ENCODE measurements at regions not wholly inside any gene's neighbourhood (a gene's known extent, or its start where the extent isn't known, plus 50 kb on each side); places are given as distances from the start of the nearest gene placed in this dataset.
"Not testable (repeated sequence)": the region's sequence is repeated elsewhere in the genome, so short reads cannot be mapped to it uniquely, and the experiment has no call there.

DNA sequence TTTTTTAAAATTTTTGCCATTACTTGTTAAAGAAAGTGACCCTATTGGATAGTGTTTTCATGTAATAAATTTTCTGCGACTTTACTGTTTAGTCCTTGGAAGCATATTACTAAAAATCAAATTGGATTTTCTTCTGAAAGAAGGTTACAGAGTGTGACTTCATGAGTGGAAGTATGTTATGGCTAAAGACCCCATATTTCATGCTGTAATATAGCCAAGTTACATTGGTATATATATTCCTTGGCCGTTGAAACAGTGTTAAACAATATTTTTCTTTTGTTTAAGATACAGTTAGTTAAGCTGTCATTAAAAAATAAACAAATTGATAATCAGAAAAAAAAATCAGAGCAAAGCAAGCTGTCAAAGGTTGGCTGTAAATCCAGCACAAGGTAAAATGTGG is 541.7 kb downstream of the TTLL7 start:
- H3K79me2 ChIP-seq; H2AFZ ChIP-seq; H3K4me1 ChIP-seq; H3K36me3 ChIP-seq (ENCODE audit: control insufficient read depth, insufficient read depth, low read length); H3K27me3 ChIP-seq (ENCODE audit: control insufficient read depth, insufficient read depth, low read length); H3K4me3 ChIP-seq (ENCODE audit: low read depth, low read length); H3K9me3 ChIP-seq (ENCODE audit: control insufficient read depth, low read length); H3K9ac ChIP-seq; H3K27ac ChIP-seq; H3K4me2 ChIP-seq (ENCODE audit: low read length): not testable (repeated sequence)

DNA sequence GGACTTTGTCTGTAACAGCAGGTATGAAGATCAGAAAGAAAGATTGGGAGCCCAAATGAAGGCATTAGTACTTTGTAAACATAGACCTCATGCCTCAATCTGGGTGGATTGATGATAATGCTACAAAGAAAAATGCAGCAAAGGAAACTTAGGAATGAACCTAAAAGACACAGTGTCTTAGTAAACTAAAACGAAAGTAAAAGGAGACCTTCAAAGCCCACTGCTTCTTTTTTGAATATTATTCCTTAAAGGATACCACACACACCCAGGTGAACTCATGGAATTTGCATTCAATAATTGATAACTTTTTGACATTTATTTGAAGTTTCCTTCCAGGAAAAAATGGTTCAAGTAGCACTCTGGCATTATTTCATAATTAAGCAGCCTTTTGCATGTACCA is 543.2 kb downstream of the TTLL7 start:
- H3K9ac ChIP-seq; H3K36me3 ChIP-seq (ENCODE audit: control insufficient read depth, insufficient read depth, low read length); H3K27ac ChIP-seq; H3K9me3 ChIP-seq (ENCODE audit: control insufficient read depth, low read length); H3K4me2 ChIP-seq (ENCODE audit: low read length); H3K27me3 ChIP-seq (ENCODE audit: control insufficient read depth, insufficient read depth, low read length); H3K4me3 ChIP-seq (ENCODE audit: low read depth, low read length); H3K4me1 ChIP-seq; H3K79me2 ChIP-seq; H2AFZ ChIP-seq: not testable (repeated sequence)

DNA sequence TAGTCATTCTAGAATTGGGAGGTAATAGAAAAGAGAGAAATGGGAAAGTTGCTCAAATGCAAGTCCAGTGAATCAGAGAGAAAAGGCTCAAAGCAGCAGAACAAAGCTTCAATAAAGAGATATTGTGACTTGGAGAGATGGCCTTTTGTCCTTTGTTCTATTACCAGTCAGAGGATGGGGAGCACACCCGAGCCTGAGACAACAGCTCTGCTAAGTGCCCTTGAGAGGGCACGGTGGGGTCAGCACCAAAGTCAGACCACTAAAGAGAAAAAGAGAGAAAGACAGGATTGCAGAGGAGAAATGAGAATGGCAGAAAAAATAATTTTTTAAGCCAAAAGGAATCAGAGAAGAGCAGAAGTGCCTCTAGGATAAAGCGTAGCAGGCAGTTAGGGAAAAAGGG is 553.1 kb downstream of the TTLL7 start:
- not testable (repeated sequence) for H2AFZ ChIP-seq

DNA sequence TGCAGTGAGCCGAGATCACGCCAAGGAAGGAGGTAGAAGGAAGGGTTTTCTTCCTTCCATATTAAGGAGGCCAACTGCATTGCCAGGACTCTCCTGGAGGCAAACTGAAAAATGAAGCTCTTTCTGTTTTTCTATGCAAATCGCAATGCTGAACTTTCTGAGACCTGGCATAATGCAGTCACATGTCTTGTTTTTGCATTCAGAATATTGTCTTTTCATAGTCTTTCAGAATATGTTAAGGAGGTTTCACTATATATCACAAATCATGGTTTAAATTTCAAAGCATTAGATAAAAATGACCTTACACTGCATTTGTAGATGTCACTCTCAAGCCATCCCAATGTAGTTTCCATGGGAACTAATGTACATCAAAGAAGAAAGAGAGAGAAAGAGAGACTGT is 556.5 kb downstream of the TTLL7 start:
- not testable (repeated sequence) for H3K27me3 ChIP-seq (ENCODE audit: control insufficient read depth, insufficient read depth, low read length); H3K4me1 ChIP-seq; H3K9ac ChIP-seq; H2AFZ ChIP-seq; H3K9me3 ChIP-seq (ENCODE audit: control insufficient read depth, low read length); H3K4me2 ChIP-seq (ENCODE audit: low read length); H3K36me3 ChIP-seq (ENCODE audit: control insufficient read depth, insufficient read depth, low read length); H3K27ac ChIP-seq; H3K4me3 ChIP-seq (ENCODE audit: low read depth, low read length); H3K79me2 ChIP-seq

More for the DNA sequence above, 553.1 kb downstream of the TTLL7 start:
- not testable (repeated sequence) for H3K79me2 ChIP-seq; H3K36me3 ChIP-seq (ENCODE audit: control insufficient read depth, insufficient read depth, low read length); H3K9ac ChIP-seq; H3K9me3 ChIP-seq (ENCODE audit: control insufficient read depth, low read length); H3K4me3 ChIP-seq (ENCODE audit: low read depth, low read length); H3K27me3 ChIP-seq (ENCODE audit: control insufficient read depth, insufficient read depth, low read length); H3K27ac ChIP-seq; H3K4me2 ChIP-seq (ENCODE audit: low read length); H3K4me1 ChIP-seq

DNA sequence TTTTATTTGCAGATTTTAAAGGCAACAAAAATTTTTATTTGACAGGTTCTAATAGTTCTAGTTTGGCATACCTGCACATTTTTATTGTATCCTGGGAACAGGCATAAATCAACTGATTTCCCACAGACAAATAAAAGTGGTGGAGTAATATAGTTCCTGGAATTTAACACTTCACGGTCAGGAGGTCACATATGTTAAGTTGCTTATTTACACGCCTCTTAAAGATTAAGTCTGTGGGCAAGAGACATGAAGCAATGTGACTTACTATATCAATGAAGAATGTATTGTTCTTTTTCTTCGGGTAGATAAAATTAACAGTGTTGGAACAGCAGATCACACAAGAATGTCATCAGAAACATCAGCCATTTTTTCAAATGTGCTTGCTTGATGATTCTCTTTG is 558.3 kb downstream of the TTLL7 start:
- not testable (repeated sequence) for H3K4me1 ChIP-seq; H3K4me3 ChIP-seq (ENCODE audit: low read depth, low read length); H3K27me3 ChIP-seq (ENCODE audit: control insufficient read depth, insufficient read depth, low read length); H3K27ac ChIP-seq; H2AFZ ChIP-seq; H3K9me3 ChIP-seq (ENCODE audit: control insufficient read depth, low read length); H3K79me2 ChIP-seq; H3K4me2 ChIP-seq (ENCODE audit: low read length); H3K9ac ChIP-seq; H3K36me3 ChIP-seq (ENCODE audit: control insufficient read depth, insufficient read depth, low read length)

DNA sequence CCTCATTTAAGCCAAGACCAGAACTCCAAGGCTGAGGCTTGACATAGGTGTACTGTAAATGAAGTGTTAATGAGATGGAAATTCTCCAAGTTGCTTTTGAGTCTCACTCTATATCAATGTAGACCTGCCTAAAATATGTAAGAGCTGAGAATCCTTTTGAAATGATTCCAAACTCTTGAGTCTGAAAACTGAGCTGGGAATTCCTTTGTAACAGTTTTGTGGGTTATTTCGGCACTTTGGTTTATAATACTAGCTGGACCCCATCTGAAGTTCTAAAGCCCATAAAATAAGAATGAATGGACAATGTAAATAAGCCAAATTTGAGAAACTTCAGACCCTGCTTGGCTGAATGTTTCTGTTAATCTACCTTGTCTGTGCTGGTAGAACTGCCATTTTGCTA is 558.9 kb downstream of the TTLL7 start:
- H3K27me3 ChIP-seq (ENCODE audit: control insufficient read depth, insufficient read depth, low read length); H3K4me1 ChIP-seq; H3K79me2 ChIP-seq; H3K27ac ChIP-seq; H3K9ac ChIP-seq; H3K9me3 ChIP-seq (ENCODE audit: control insufficient read depth, low read length); H3K36me3 ChIP-seq (ENCODE audit: control insufficient read depth, insufficient read depth, low read length); H3K4me3 ChIP-seq (ENCODE audit: low read depth, low read length); H2AFZ ChIP-seq; H3K4me2 ChIP-seq (ENCODE audit: low read length): not testable (repeated sequence)

DNA sequence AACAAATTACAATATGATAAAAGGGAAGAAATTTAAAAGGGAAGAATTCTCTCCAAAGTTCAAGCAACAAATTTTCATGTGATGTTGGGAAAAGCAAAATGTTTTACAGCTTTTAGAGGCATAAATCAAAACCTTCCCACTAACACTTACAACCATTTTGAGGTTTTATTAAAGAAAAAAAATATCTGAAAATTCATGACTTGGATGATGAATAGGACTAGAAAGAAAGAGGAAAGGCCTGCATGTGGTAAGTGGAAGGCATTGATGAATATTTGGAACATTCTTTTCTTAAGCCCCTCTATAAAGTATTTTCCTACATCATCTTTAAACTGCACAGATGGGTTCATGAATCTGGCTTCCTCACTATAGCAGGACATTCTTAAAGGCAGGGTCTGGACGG is 560.6 kb downstream of the TTLL7 start:
- not testable (repeated sequence) for H3K9ac ChIP-seq; H3K4me3 ChIP-seq (ENCODE audit: low read depth, low read length); H3K4me2 ChIP-seq (ENCODE audit: low read length); H3K27ac ChIP-seq; H3K9me3 ChIP-seq (ENCODE audit: control insufficient read depth, low read length); H2AFZ ChIP-seq; H3K36me3 ChIP-seq (ENCODE audit: control insufficient read depth, insufficient read depth, low read length); H3K79me2 ChIP-seq; H3K4me1 ChIP-seq; H3K27me3 ChIP-seq (ENCODE audit: control insufficient read depth, insufficient read depth, low read length)

DNA sequence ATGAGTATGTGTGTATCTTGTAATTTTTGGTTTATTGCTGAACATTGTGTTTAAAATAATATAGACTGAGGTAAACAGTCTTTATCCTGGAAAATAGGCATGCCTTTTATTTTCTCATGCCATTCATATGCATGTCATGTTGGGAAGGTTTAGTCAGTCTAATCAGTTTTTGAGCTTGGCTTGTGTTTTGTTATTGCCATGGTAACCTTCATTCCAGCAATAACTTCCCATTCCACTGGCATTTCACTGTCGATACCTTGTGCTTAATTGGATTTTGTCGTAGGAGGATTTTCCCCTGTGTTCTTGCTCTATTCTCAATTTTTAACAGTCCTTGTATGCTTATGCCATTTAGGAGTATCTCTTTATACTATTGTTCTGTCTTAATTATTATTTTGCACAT is 563.6 kb downstream of the TTLL7 start:
- not testable (repeated sequence) for H3K9me3 ChIP-seq (ENCODE audit: control insufficient read depth, low read length); H3K27me3 ChIP-seq (ENCODE audit: control insufficient read depth, insufficient read depth, low read length); H3K79me2 ChIP-seq

DNA sequence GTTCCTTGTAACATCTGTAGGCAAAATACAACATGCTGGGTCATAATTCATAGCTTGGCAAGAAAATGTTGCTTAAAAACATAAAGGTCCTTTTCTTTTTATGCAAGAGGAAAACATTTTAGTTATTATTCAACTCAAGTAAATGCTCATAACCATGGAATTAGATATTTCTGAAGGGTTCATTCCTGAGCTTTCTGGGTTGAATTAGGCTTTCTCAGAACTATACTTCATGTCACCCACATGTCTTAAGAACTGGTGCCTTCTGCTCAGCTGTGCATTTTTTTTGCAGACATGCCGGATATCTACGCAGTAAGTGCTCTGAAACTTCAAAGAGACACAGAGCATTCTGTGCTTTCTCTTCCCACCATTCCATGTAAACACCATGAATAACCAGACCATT is 571.4 kb downstream of the TTLL7 start:
- H3K36me3 ChIP-seq (ENCODE audit: control insufficient read depth, insufficient read depth, low read length): not testable (repeated sequence)

More for the DNA sequence above, 563.6 kb downstream of the TTLL7 start:
- H3K9ac ChIP-seq; H2AFZ ChIP-seq; H3K27ac ChIP-seq; H3K4me2 ChIP-seq (ENCODE audit: low read length); H3K36me3 ChIP-seq (ENCODE audit: control insufficient read depth, insufficient read depth, low read length); H3K4me3 ChIP-seq (ENCODE audit: low read depth, low read length); H3K4me1 ChIP-seq: not testable (repeated sequence)

DNA sequence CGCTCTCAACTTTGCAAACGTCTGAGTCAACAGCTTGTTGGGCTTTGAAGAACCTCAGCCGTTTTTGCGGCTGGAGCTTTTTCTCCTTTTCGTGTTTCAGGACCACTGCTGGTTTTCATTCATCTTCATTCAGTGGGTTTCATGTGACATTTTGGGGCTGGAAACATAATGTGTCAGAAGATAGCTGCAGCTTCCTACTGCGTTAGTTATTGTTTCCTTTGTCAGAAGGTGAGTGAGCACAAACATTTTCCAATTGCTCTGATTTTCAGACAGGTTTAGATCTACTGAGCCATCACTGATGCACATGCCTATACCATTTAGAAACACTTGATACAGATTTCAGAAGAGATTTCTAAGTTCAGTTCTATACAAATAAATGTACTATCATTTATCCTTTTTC is 575.5 kb downstream of the TTLL7 start:
- H3K79me2 ChIP-seq, H3K27ac ChIP-seq, H3K9ac ChIP-seq: not testable (repeated sequence)

More for the DNA sequence above, 571.4 kb downstream of the TTLL7 start:
- H3K4me1 ChIP-seq; H3K9ac ChIP-seq; H3K27ac ChIP-seq; H3K9me3 ChIP-seq (ENCODE audit: control insufficient read depth, low read length); H3K4me2 ChIP-seq (ENCODE audit: low read length); H2AFZ ChIP-seq; H3K79me2 ChIP-seq; H3K4me3 ChIP-seq (ENCODE audit: low read depth, low read length); H3K27me3 ChIP-seq (ENCODE audit: control insufficient read depth, insufficient read depth, low read length): not testable (repeated sequence)

More for the DNA sequence above, 575.5 kb downstream of the TTLL7 start:
- not testable (repeated sequence) for H3K4me1 ChIP-seq; H3K27me3 ChIP-seq (ENCODE audit: control insufficient read depth, insufficient read depth, low read length); H3K36me3 ChIP-seq (ENCODE audit: control insufficient read depth, insufficient read depth, low read length); H3K9me3 ChIP-seq (ENCODE audit: control insufficient read depth, low read length); H3K4me2 ChIP-seq (ENCODE audit: low read length); H2AFZ ChIP-seq; H3K4me3 ChIP-seq (ENCODE audit: low read depth, low read length)

Measured in parathyroid adenoma (tissue), 2 donors.